Astrocyte (in vitro differentiated cells and primary cell): ENCODE measurements at regions not wholly inside any gene's neighbourhood (a gene's known extent, or its start where the extent isn't known, plus 50 kb on each side); places are given as distances from the start of the nearest gene placed in this dataset.

Experiments used
- DNase-seq: peaks from one replicate; pipeline ENCODE4 v3.0.0-alpha.2; 2010; ENCODE audit warnings: low read depth
- FAIRE-seq: peaks from 2 replicates; lab custom pipeline; 2011; peaks lifted over from hg19 to GRCh38; lab: Jason Lieb, UNC
- H2AFZ ChIP-seq: 2 replicates; pipeline ENCODE4 v1.6.0; 2012; ENCODE audit warnings: low read depth, low read length, inconsistent platforms
- H3K27ac ChIP-seq: 2 replicates; pipeline ENCODE4 v1.5.1; 2011; ENCODE audit warnings: low read depth, low read length, inconsistent platforms
- H3K27me3 ChIP-seq: 2 replicates; pipeline ENCODE4 v1.6.0; 2011; ENCODE audit warnings: low read length, inconsistent platforms; ENCODE audit not compliant: insufficient read depth
- H3K36me3 ChIP-seq: 2 replicates; pipeline ENCODE4 v1.5.1; 2011; ENCODE audit warnings: low read length, inconsistent platforms; ENCODE audit not compliant: insufficient read depth
- H3K4me1 ChIP-seq: 2 replicates; pipeline ENCODE4 v1.5.1; 2011; ENCODE audit warnings: low read length, inconsistent platforms; ENCODE audit not compliant: insufficient read depth
- H3K4me2 ChIP-seq: 2 replicates; pipeline ENCODE4 v1.6.0; 2012; ENCODE audit warnings: low read length, inconsistent platforms
- H3K4me3 ChIP-seq: 2 replicates; pipeline ENCODE4 v1.5.1; 2011; ENCODE audit warnings: low read depth, mild to moderate bottlenecking, low read length, inconsistent platforms; ENCODE audit not compliant: insufficient read depth
- H3K79me2 ChIP-seq: 2 replicates; pipeline ENCODE4 v1.6.0; 2012; ENCODE audit warnings: mild to moderate bottlenecking, low read length, inconsistent platforms; ENCODE audit not compliant: insufficient read depth
- H3K9ac ChIP-seq: 2 replicates; pipeline ENCODE4 v1.6.0; 2012; ENCODE audit warnings: mild to moderate bottlenecking, low read length, inconsistent platforms
- H3K9me3 ChIP-seq: 2 replicates; pipeline ENCODE4 v1.5.1; 2012; ENCODE audit warnings: low read depth, mild to moderate bottlenecking, low read length, inconsistent platforms; ENCODE audit not compliant: insufficient read depth
- H4K20me1 ChIP-seq: 2 replicates; pipeline ENCODE4 v1.6.0; 2012; ENCODE audit warnings: low read length, inconsistent platforms; ENCODE audit not compliant: insufficient read depth
- H3K27ac Mint-ChIP-seq: one replicate; pipeline ENCODE4 v1.8.0; 2021; ENCODE audit warnings: mild to moderate bottlenecking, mixed read lengths; ENCODE audit not compliant: unreplicated experiment
- H3K27me3 Mint-ChIP-seq: one replicate; pipeline ENCODE4 v1.8.0; 2021; ENCODE audit warnings: low read depth, mixed read lengths; ENCODE audit not compliant: unreplicated experiment
- H3K36me3 Mint-ChIP-seq: one replicate; pipeline ENCODE4 v1.8.0; 2021; ENCODE audit warnings: low read depth, mixed read lengths; ENCODE audit not compliant: unreplicated experiment
- H3K4me1 Mint-ChIP-seq: one replicate; pipeline ENCODE4 v1.8.0; 2021; ENCODE audit warnings: low read depth, mixed read lengths; ENCODE audit not compliant: unreplicated experiment
- H3K4me3 Mint-ChIP-seq: one replicate; pipeline ENCODE4 v1.8.0; 2021; ENCODE audit warnings: mild to moderate bottlenecking, moderate library complexity, mixed read lengths; ENCODE audit not compliant: unreplicated experiment
- H3K9me3 Mint-ChIP-seq: one replicate; pipeline ENCODE4 v1.8.0; 2021; ENCODE audit warnings: mild to moderate bottlenecking, mixed read lengths; ENCODE audit not compliant: unreplicated experiment
- CTCF ChIP-seq: IDR thresholded peaks from 2 replicates; pipeline ENCODE4 v1.5.1; 2011; ENCODE audit warnings: low read depth, mild to moderate bottlenecking, inconsistent platforms, low read length, moderate library complexity; ENCODE audit not compliant: insufficient read depth
- EZH2 ChIP-seq: IDR thresholded peaks from 2 replicates; pipeline ENCODE4 v1.6.1; 2012; ENCODE audit warnings: mild to moderate bottlenecking, low read length, inconsistent platforms; ENCODE audit not compliant: insufficient read depth

- DNase-seq: no peak
These were observed 1694.4 kb downstream of the EFNB2 start for GRCh38 chr13:104841110-104841509.

GRCh38 chr13:104837756-104838155 is 1697.7 kb downstream of the EFNB2 start:
- H3K36me3 Mint-ChIP-seq: no peaks in the 10 kb centered on the region
- peaks cover 3% of the 10 kb centered on the region for H3K9me3 Mint-ChIP-seq
- no peaks in the 10 kb centered on the region for H3K4me1 ChIP-seq
- DNase-seq: no peak
- no peak overlapping the region for H2AFZ ChIP-seq
- no peak for TF ChIP-seq CTCF
- TF ChIP-seq EZH2: no peak
- H3K4me3 Mint-ChIP-seq: no peak overlapping the region
- H3K27ac ChIP-seq: no peak overlapping the region
- H3K27me3 Mint-ChIP-seq: peaks cover 2% of the 10 kb centered on the region
- no peak overlapping the region for H3K27ac Mint-ChIP-seq
- FAIRE-seq: no peak
- no peaks in the 10 kb centered on the region for H3K79me2 ChIP-seq
- H3K9ac ChIP-seq: no peak overlapping the region
- H4K20me1 ChIP-seq: no peaks in the 10 kb centered on the region
- H3K4me3 ChIP-seq: no peak overlapping the region
- H3K4me1 Mint-ChIP-seq: no peaks in the 10 kb centered on the region
- H3K27me3 ChIP-seq: no peaks in the 10 kb centered on the region
- no peak overlapping the region for H3K4me2 ChIP-seq
- H3K9me3 ChIP-seq: no peaks in the 10 kb centered on the region
- no peaks in the 10 kb centered on the region for H3K36me3 ChIP-seq

More at GRCh38 chr13:104841110-104841509, 1694.4 kb downstream of the EFNB2 start:
- Histone ChIP-seq H3K27ac (no peak overlapping the region), H3K4me3 (no peak overlapping the region), H3K36me3 (no peaks in the 10 kb centered on the region), H3K4me2 (no peak overlapping the region), H3K4me1 (no peaks in the 10 kb centered on the region), H4K20me1 (no peaks in the 10 kb centered on the region), H3K79me2 (no peaks in the 10 kb centered on the region), H3K27me3 (no peaks in the 10 kb centered on the region), H2AFZ (no peak overlapping the region), H3K9me3 (no peaks in the 10 kb centered on the region), H3K9ac (no peak overlapping the region)
- TF ChIP-seq EZH2 (no peak), CTCF (no peak)
- Mint-ChIP-seq H3K4me3 (no peak overlapping the region), H3K36me3 (no peaks in the 10 kb centered on the region), H3K9me3 (peaks cover 3% of the 10 kb centered on the region), H3K27ac (no peak overlapping the region), H3K4me1 (no peaks in the 10 kb centered on the region), H3K27me3 (peaks cover 10% of the 10 kb centered on the region)
- no peak for FAIRE-seq

- TF ChIP-seq CTCF (no peak), EZH2 (no peak)
- H3K9ac ChIP-seq: no peak overlapping the region
- no peaks in the 10 kb centered on the region for H3K27me3 ChIP-seq
- H2AFZ ChIP-seq: no peak overlapping the region
- H3K4me2 ChIP-seq: no peak overlapping the region
- peaks cover 2% of the 10 kb centered on the region for H3K27me3 Mint-ChIP-seq
- H3K36me3 ChIP-seq: no peaks in the 10 kb centered on the region
- no peaks in the 10 kb centered on the region for H3K4me1 ChIP-seq
- H3K4me3 ChIP-seq: no peak overlapping the region
- no peaks in the 10 kb centered on the region for H3K79me2 ChIP-seq
- no peaks in the 10 kb centered on the region for H3K36me3 Mint-ChIP-seq
- no peaks in the 10 kb centered on the region for H3K9me3 ChIP-seq
- no peak for DNase-seq
- no peak overlapping the region for H3K27ac Mint-ChIP-seq
- H3K4me3 Mint-ChIP-seq: no peak overlapping the region
- no peaks in the 10 kb centered on the region for H4K20me1 ChIP-seq
- peaks cover 3% of the 10 kb centered on the region for H3K9me3 Mint-ChIP-seq
- FAIRE-seq: no peak
- no peaks in the 10 kb centered on the region for H3K4me1 Mint-ChIP-seq
- no peak overlapping the region for H3K27ac ChIP-seq
These were observed 1702.2 kb downstream of the EFNB2 start for GRCh38 chr13:104833221-104833620.
